H9 (cell line): ENCODE measurements at regions not wholly inside any gene's neighbourhood (a gene's known extent, or its start where the extent isn't known, plus 50 kb on each side); places are given as distances from the start of the nearest gene placed in this dataset.

Experiments
- DNase-seq: peaks from one replicate; pipeline ENCODE4 v3.0.0-alpha.2; 2017
- H2AFZ ChIP-seq: one replicate; pipeline ENCODE4 v1.6.1; 2013; ENCODE audit warnings: mild to moderate bottlenecking, low read length, control low read depth, moderate library complexity
- H2AK5ac ChIP-seq: 2 replicates; pipeline ENCODE4 v1.6.1; 2013; ENCODE audit warnings: low read length, control low read depth, mixed read lengths; ENCODE audit not compliant: insufficient read length
- H2BK120ac ChIP-seq: one replicate; pipeline ENCODE4 v1.6.1; 2013; ENCODE audit warnings: low read depth, mild to moderate bottlenecking, low read length, control low read depth, inconsistent platforms; ENCODE audit not compliant: poor library complexity, severe bottlenecking
- H2BK12ac ChIP-seq: 2 replicates; pipeline ENCODE4 v1.6.1; 2013; ENCODE audit warnings: low read length, control low read depth, mixed read lengths, low read depth; ENCODE audit not compliant: insufficient read length
- H2BK15ac ChIP-seq: 2 replicates; pipeline ENCODE4 v1.6.1; 2013; ENCODE audit warnings: low read depth, low read length, control low read depth
- H2BK20ac ChIP-seq: one replicate; pipeline ENCODE4 v1.6.1; 2013; ENCODE audit warnings: low read depth, mild to moderate bottlenecking, low read length, control low read depth, inconsistent platforms; ENCODE audit not compliant: poor library complexity, severe bottlenecking
- H2BK5ac ChIP-seq: 2 replicates; pipeline ENCODE4 v1.6.1; 2013; ENCODE audit warnings: low read length, control low read depth, mixed read lengths; ENCODE audit not compliant: insufficient read length
- H3K14ac ChIP-seq: 2 replicates; pipeline ENCODE4 v1.6.1; 2013; ENCODE audit warnings: low read length, control low read depth; ENCODE audit not compliant: insufficient read depth
- H3K18ac ChIP-seq: 2 replicates; pipeline ENCODE4 v1.6.1; 2013; ENCODE audit warnings: low read depth, mild to moderate bottlenecking, mixed read lengths, low read length, control low read depth; ENCODE audit not compliant: insufficient read length
- H3K23ac ChIP-seq: 2 replicates; pipeline ENCODE4 v1.6.1; 2013; ENCODE audit warnings: low read length, control low read depth, mixed read lengths, low read depth; ENCODE audit not compliant: insufficient read length
- H3K23me2 ChIP-seq: 2 replicates; pipeline ENCODE4 v1.6.1; 2013; ENCODE audit warnings: low read depth, mild to moderate bottlenecking, mixed read lengths, low read length, control low read depth; ENCODE audit not compliant: insufficient read length, poor library complexity, severe bottlenecking
- H3K27ac ChIP-seq: 2 replicates; pipeline ENCODE4 v1.5.1; 2013; ENCODE audit warnings: low read length, control low read depth, mixed read lengths, low read depth; ENCODE audit not compliant: insufficient read length
- H3K27me3 ChIP-seq: 2 replicates; pipeline ENCODE4 v1.6.1; 2013; ENCODE audit warnings: low read length, control low read depth, inconsistent platforms; ENCODE audit not compliant: insufficient read depth
- H3K4ac ChIP-seq: 2 replicates; pipeline ENCODE4 v1.6.1; 2013; ENCODE audit warnings: low read depth, mild to moderate bottlenecking, control low read depth, inconsistent platforms, low read length, moderate library complexity
- H3K4me1 ChIP-seq: 2 replicates; pipeline ENCODE4 v1.6.1; 2013; ENCODE audit warnings: low read length, control low read depth, inconsistent platforms; ENCODE audit not compliant: insufficient read depth
- H3K4me2 ChIP-seq: 2 replicates; pipeline ENCODE4 v1.6.1; 2013; ENCODE audit warnings: low read length, control low read depth, mixed read lengths; ENCODE audit not compliant: insufficient read length, insufficient read depth
- H3K56ac ChIP-seq: 2 replicates; pipeline ENCODE4 v1.6.1; 2013; ENCODE audit warnings: low read depth, mild to moderate bottlenecking, mixed read lengths, low read length, control low read depth; ENCODE audit not compliant: insufficient read length
- H3K79me1 ChIP-seq: 2 replicates; pipeline ENCODE4 v1.6.1; 2013; ENCODE audit warnings: low read depth, mild to moderate bottlenecking, moderate library complexity, low read length, control low read depth, inconsistent platforms; ENCODE audit not compliant: insufficient read depth, poor library complexity, severe bottlenecking
- H3K79me2 ChIP-seq: 2 replicates; pipeline ENCODE4 v1.6.1; 2013; ENCODE audit warnings: low read length, control low read depth, inconsistent platforms; ENCODE audit not compliant: insufficient read depth
- H3K9ac ChIP-seq: 2 replicates; pipeline ENCODE4 v1.6.1; 2013; ENCODE audit warnings: low read length, control low read depth, mixed read lengths; ENCODE audit not compliant: insufficient read length; ENCODE audit errors: extremely low read depth
- H3K9me3 ChIP-seq: one replicate; pipeline ENCODE4 v1.6.1; 2013; ENCODE audit warnings: low read depth, low read length, inconsistent platforms; ENCODE audit not compliant: control insufficient read depth
- H3T11ph ChIP-seq: one replicate; pipeline ENCODE4 v1.6.1; 2013; ENCODE audit warnings: mild to moderate bottlenecking, low read length, control low read depth, inconsistent platforms
- H4K20me1 ChIP-seq: one replicate; pipeline ENCODE4 v1.6.1; 2013; ENCODE audit not compliant: control insufficient read depth, insufficient read length, insufficient read depth
- H4K5ac ChIP-seq: 2 replicates; pipeline ENCODE4 v1.6.1; 2013; ENCODE audit warnings: low read depth, mild to moderate bottlenecking, mixed read lengths, low read length, control low read depth; ENCODE audit not compliant: insufficient read length
- H4K8ac ChIP-seq: replicated peaks from 2 replicates; pipeline ENCODE4 v1.6.1; 2013; ENCODE audit warnings: low read length, control low read depth, mixed read lengths, low read depth; ENCODE audit not compliant: insufficient read length
- H4K91ac ChIP-seq: 2 replicates; pipeline ENCODE4 v1.6.1; 2013; ENCODE audit warnings: low read depth, mild to moderate bottlenecking, moderate library complexity, mixed read lengths, low read length, control low read depth; ENCODE audit not compliant: insufficient read length
- H3K27ac Mint-ChIP-seq, 3 experiments: 2 replicates in 2 of 3; 3 replicates in 1 of 3; pipeline ENCODE4 v1.8.0; 2020 to 2021; ENCODE audit warnings: mixed read lengths in 3 of 3, mild to moderate bottlenecking in 1 of 3, moderate library complexity in 1 of 3
- H3K27me3 Mint-ChIP-seq: 2 replicates; pipeline ENCODE4 v1.8.0; 2021; ENCODE audit warnings: low read depth, mild to moderate bottlenecking, moderate library complexity, mixed read lengths
- H3K36me3 Mint-ChIP-seq, 3 experiments: 2 replicates in 2 of 3; 3 replicates in 1 of 3; pipeline ENCODE4 v1.8.0; 2020 to 2021; ENCODE audit warnings: low read depth in 3 of 3, mixed read lengths in 3 of 3; ENCODE audit not compliant: insufficient read depth in 1 of 3
- H3K4me1 Mint-ChIP-seq, 2 experiments: 2 replicates each; pipeline ENCODE4 v1.8.0; 2020; ENCODE audit warnings: mixed read lengths in 2 of 2
- H3K4me3 Mint-ChIP-seq, 2 experiments: 2 replicates in 1 of 2; 3 replicates in 1 of 2; pipeline ENCODE4 v1.8.0; 2020 to 2021; ENCODE audit warnings: mild to moderate bottlenecking in 2 of 2, mixed read lengths in 2 of 2, moderate library complexity in 1 of 2
- H3K9me3 Mint-ChIP-seq, 2 experiments: 2 replicates in 1 of 2; 3 replicates in 1 of 2; pipeline ENCODE4 v1.8.0; 2020; ENCODE audit warnings: mild to moderate bottlenecking in 2 of 2, mixed read lengths in 2 of 2, moderate library complexity in 1 of 2
- WGBS: extraction: QIAGEN DNeasy Blood & Tissue Kit; methylation state at CpG from one replicate; pipeline ENCODE4 v1.1.7; 2013; ENCODE audit warnings: missing lambda C conversion rate, low lambda C conversion rate, mixed read lengths; ENCODE audit not compliant: insufficient read length; ENCODE audit errors: extremely low coverage; 5-methylcytosine and 5-hydroxymethylcytosine counted together
- TF ChIP-seq, protein P1 (sequence below): fragments of 200-600 bp; sonication (generic); conservative IDR thresholded peaks from 3 replicates; pipeline ENCODE4 v1.8.0; 2021; ENCODE audit warnings: antibody characterized with exemption, mild to moderate bottlenecking

DNA sequence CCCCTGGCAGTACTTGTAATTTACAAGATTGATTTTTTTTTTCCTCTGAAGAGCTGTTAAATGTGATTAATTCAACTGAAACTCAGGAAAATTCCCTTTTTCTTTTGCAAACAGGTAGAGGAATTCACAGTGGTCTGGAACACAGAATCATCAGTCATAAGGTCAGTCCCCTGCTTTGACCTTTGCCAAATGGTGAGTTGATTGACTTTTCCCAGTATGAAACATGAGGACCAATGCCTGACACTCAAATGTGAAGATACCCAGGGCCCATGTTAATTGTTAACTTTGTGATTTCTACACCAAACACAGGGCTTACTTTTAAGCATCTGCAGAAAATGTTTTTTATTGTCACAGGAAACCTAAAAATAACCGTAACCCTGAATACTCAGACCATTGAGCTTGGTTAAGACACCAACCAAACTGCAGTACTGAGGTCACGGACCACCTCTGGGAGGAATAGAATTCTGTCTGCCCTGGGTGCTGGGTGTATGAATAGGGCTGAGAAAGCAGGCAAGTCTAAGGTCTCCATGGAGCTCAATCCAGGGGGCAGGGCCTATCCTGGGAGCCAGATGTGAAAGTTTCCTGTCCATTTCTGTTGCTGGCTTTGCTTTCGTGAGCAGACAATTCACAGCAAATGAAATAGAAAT, 192.4 kb downstream of the TMX1 start:
- H4K20me1 ChIP-seq, result no peaks in the 10 kb centered on the region
- no CpG with 5 or more reads among the region's 3 CpGs for WGBS
- H3K56ac ChIP-seq, result no peak overlapping the region

More for the DNA sequence above, 192.4 kb downstream of the TMX1 start:
- H2BK120ac ChIP-seq, result no peak overlapping the region
- no peaks in the 10 kb centered on the region for H3K27me3 ChIP-seq
- no peak overlapping the region for H4K91ac ChIP-seq
- DNase-seq, result no peak
- H3K14ac ChIP-seq, result no peak overlapping the region
- no peak overlapping the region for H3K27ac ChIP-seq
- H3T11ph ChIP-seq, result no peak overlapping the region
- no peaks in the 10 kb centered on the region for H3K9me3 ChIP-seq
- H3K4me2 ChIP-seq, result no peak overlapping the region
- H3K18ac ChIP-seq, result no peak overlapping the region
- H3K23me2 ChIP-seq, result no peaks in the 10 kb centered on the region
- TF ChIP-seq, protein P1, sequence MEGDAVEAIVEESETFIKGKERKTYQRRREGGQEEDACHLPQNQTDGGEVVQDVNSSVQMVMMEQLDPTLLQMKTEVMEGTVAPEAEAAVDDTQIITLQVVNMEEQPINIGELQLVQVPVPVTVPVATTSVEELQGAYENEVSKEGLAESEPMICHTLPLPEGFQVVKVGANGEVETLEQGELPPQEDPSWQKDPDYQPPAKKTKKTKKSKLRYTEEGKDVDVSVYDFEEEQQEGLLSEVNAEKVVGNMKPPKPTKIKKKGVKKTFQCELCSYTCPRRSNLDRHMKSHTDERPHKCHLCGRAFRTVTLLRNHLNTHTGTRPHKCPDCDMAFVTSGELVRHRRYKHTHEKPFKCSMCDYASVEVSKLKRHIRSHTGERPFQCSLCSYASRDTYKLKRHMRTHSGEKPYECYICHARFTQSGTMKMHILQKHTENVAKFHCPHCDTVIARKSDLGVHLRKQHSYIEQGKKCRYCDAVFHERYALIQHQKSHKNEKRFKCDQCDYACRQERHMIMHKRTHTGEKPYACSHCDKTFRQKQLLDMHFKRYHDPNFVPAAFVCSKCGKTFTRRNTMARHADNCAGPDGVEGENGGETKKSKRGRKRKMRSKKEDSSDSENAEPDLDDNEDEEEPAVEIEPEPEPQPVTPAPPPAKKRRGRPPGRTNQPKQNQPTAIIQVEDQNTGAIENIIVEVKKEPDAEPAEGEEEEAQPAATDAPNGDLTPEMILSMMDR, result no peak
- H3K23ac ChIP-seq, result no peak overlapping the region
- Mint-ChIP-seq H3K9me3 (no peaks in the 10 kb centered on the region), H3K4me3 (no peak overlapping the region), H3K36me3 (no peaks in the 10 kb centered on the region), H3K27me3 (peaks cover 1% of the 10 kb centered on the region; the same call in 1 of the 2 replicates), H3K27ac (no peak overlapping the region), H3K4me1 (peaks cover 27 to 28% of the 10 kb centered on the region in 2 experiments)
- no peak overlapping the region for H4K8ac ChIP-seq
- H2BK12ac ChIP-seq, result no peak overlapping the region
- H2BK20ac ChIP-seq, result no peak overlapping the region
- no peak overlapping the region for H2AFZ ChIP-seq
- no peak overlapping the region for H4K5ac ChIP-seq
- no peak overlapping the region for H3K9ac ChIP-seq
- H2BK5ac ChIP-seq, result no peak overlapping the region
- no peaks in the 10 kb centered on the region for H3K79me1 ChIP-seq
- no peak overlapping the region for H2AK5ac ChIP-seq
- no peak overlapping the region for H3K4ac ChIP-seq
- no peak overlapping the region; the same call in 1 of the 2 replicates for H2BK15ac ChIP-seq
- H3K4me1 ChIP-seq, result no peaks in the 10 kb centered on the region; the same call in 1 of the 2 replicates
- H3K79me2 ChIP-seq, result no peaks in the 10 kb centered on the region
